NCI-H2227 treated with DMSO at 0.1 percent for 48 hours (cell line): ENCODE measurements at regions not wholly inside any gene's neighbourhood (a gene's known extent, or its start where the extent isn't known, plus 50 kb on each side); places are given as distances from the start of the nearest gene placed in this dataset.
"Not testable (repeated sequence)": the region's sequence is repeated elsewhere in the genome, so short reads cannot be mapped to it uniquely, and the experiment has no call there.

Experiments
- DNase-seq: peaks from one replicate; lab custom pipeline; 2025; lab: John Stamatoyannopoulos, UW

DNA sequence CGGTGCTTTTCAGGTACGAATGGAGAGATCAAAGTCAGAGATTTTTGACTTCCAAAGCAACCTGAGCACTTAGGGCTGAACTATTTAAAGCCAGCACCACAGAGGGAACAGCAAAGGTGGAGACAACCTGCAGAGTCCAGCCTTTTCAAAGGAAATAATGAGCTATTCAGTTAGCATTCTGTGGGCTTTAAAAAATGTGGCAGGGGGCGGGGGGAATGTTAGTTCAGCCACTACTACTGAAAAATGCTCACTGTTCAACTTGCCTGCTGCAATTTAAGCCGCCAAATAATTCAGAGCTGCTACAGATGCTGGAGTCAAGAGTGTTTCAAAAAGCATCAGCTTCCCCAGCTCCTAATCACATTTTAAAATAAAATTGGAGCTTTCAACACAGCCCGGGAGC lies 473.3 kb upstream of the PLXNA2 start:
- DNase-seq = no peak

DNA sequence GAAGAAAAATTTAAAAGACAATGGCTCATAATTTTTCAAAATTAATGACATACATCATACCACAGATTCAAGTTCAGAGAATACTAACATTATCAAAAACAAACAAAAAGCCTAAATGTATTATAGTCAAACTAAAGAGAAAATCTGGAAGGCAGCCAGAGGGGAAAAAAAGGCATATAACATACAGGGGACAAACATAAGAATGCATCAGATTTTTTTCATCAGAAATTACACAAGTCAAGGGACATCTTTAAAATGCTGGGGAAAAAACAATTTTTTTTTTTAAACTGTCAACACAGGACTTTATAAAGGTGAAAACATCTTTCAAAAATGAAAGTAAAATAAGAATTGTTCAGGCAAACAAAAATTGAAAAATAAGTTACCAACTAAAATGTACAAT lies 478.4 kb upstream of the PLXNA2 start:
- no peak for DNase-seq

- no peak for DNase-seq
Observed at GRCh38 chr1:208724079-208724478, 479.9 kb upstream of the PLXNA2 start.

DNA sequence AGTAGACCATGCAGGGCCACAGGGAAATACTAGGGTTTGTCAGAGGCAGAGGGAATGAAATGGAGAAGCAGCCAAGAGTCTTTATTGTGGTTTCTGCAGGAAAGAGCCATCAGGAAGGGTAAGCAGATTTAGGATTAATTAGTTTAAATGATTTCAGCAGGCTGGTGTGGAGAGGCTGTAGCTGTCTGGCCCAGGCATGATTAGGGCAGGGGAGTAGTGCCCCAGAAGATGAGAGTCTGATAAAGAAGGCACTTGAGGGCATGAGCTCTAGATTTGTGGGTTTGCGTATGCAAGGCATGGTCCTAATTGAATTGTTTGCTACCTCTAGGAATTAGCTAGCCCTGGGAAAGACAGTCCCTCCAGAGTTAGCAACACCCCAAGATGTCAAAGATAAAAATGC lies 484.6 kb upstream of the PLXNA2 start:
- DNase-seq = no peak

- no peak for DNase-seq
Observed at GRCh38 chr1:208731981-208732821, 488.0 kb upstream of the PLXNA2 start.

GRCh38 chr1:208737161-208737560 lies 493.0 kb upstream of the PLXNA2 start:
- no peak for DNase-seq

DNA sequence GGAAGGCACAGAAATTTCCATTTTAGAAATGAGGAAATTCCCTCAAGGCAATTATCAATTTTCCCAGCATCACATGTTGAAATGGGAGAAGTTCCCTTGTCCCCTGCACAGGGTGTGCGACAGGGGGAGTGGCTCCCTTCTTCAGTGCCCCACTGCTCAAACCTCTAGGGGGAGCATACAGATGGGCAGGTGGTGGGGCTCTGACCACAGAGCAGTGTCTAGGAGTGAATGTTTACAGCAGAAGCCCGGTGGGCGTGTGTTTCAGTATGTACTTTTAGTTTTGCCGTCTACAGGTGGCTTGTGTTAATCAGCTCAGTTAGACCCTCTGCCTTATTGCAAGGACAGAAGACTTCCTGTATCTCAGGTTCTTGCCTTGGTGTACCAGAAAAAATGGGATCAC lies 493.7 kb upstream of the PLXNA2 start:
- no peak for DNase-seq

GRCh38 chr1:208739636-208740035 lies 495.5 kb upstream of the PLXNA2 start:
- not testable (repeated sequence) for DNase-seq

DNA sequence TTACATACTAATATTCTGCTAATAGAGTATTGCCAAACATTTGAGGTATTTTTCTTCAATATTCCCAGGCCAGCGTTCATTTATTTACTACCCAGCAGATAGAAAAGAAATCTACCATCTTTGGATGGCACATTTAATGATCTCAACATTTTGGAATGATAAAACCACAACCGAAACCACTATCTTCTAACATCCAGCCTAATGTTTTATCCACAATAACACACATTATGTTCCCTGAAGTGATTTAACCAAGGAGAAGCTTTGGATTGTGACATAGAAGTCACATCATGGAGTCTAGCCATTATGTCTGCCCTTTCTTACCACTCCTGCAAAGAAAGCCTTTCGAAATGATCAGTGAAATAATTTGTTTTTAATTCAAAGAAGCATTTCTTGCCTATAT lies 497.1 kb upstream of the PLXNA2 start:
- no peak for DNase-seq

- no peak for DNase-seq
Observed at GRCh38 chr1:208743361-208743760, 499.2 kb upstream of the PLXNA2 start.

DNA sequence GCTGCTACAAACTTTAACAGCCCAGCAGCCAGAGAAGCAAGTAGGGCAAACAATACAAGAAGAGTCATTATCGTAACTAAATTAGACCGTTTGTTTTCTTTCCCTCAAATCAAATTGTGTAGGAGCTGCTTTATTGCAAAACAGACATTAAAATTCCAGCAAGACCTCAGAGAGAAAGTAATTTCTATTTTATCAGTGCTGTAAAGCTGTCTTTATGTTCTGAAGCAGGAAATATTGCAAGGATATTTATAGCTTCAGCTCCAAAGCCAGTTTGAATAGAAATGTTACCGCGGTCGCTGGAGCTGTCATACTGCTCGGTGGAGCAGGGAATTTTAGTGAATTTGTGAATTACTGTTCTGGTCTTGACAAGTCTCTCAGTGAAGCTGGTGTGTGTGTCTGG lies 503.8 kb upstream of the PLXNA2 start:
- DNase-seq = no peak

- no peak for DNase-seq
Observed at GRCh38 chr1:208748387-208749165, 504.4 kb upstream of the PLXNA2 start.

DNA sequence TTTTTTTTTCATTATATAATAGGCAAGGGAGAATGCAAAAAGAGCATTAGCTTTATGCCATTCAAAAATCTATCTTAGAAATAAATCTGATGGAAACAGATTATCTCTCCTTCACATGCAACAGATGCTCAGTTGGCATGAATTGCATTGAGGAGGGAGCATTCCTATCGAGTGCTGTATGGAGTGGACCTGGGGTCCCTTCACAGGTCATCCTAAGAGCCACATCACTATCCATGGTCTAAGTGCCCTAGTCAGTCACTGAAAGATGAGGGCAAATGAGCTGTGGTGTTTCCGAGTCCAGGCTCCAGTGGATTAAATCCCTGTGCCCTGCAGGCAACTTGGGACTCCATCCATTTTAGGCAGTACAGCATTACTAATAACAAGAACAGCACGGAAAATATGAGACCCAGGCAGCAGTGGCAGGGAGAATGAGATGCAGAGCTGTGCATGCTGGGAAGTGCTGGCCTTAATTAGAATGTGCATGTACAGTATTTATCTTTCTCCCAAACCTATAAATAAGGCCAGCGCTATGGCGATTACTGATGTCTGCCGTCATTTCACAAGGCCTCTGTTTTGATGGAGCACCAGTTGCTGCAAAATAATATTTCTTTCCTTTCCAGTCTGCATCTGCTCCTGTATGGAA lies 512.3 kb upstream of the PLXNA2 start:
- no peak for DNase-seq

DNA sequence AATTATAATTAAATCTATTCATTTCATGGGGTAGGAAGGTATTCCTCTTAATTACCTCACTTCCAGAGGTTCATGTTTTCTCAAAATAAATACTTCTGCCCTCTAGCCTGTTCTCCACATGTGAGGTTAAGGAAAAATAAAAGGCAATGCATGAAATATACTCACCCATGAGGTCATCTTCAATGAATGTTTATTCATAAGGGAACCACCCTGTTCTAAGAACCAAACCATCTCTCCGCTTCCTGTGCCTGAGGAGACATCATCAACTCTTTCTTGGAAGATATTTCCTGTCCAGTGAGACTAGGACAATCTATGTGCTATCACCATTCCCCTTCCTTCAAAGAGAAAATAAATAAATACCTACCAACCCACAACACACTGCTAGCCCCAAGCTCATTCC lies 513.7 kb upstream of the PLXNA2 start:
- DNase-seq = no peak

DNA sequence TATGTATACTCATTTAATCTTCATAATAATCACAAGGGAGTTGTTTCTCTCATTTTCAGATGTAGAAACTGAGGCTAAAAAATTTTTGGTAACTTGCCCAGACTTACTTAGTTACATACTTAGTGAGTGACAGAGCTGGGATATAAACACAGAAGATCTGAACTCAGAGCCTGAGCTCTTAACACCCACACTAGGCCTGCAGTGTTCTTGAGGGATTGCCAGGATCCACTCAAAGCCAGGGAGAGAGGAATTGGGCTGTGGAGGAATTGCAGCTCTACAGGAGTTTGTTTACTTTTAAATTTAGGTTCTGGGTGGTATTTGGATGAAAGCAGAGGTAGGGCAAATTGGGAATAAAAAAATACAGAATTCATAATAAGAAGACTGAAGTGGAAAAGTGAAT lies 515.1 kb upstream of the PLXNA2 start:
- no peak for DNase-seq

- DNase-seq = no peak
Observed at GRCh38 chr1:208763971-208764370, 519.8 kb upstream of the PLXNA2 start.

DNA sequence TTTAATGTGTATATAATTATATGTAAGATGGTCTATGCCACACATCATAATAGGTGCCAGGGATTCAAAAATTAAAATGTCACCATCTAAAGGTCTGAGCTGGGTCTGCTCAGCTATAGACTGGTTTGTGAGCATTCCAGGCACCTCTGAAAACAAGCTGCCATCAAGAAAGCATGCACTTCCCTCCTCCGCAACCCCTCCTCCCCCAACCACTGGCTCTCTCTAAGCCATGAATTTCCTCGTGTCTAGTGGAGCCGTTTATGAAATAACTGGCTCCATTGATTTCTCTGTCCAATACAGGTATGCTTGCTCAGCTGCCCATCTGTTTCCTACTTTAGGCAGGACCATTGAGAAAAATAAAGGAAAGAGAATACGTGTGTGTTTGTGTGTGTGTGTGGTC lies 522.6 kb upstream of the PLXNA2 start:
- peak; percentile 12 for DNase-seq

DNA sequence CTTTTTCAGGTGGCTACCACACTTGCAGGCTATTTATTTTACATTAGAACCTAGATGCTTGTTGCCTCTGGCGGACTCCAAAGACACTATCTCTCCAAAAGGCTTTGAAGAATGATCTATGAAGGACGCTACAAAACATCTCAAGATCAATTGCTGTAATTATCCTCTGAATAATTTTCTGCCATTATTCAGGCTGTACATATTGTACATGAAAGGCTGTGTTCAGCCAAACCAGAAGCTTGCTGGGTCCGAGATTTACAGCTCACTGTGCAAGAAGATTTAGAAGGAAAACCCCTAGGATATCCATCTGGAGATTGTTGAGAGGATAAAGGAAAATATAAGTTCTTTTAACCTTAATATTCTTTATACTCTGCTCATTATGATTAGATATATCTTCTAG lies 523.6 kb upstream of the PLXNA2 start:
- DNase-seq = peak; percentile 61

DNA sequence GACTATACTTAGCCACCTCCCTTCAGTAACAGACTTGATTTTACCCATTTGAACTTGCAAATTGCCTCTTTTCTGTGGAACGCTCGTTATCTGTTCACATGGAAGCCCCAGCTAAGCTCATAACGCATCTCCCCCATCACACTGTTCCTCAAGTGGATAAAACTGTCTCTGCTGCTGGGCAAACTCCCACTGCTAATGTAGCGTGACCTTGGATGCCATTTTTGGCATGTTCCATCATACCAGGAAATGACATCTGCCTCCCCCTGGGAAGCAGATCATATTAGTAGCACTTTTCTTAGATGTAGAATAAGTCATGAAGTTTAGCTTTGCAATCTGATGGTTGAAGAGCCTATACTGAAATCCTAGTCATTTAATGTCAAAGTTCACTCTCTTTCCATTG lies 528.7 kb upstream of the PLXNA2 start:
- no peak for DNase-seq

DNA sequence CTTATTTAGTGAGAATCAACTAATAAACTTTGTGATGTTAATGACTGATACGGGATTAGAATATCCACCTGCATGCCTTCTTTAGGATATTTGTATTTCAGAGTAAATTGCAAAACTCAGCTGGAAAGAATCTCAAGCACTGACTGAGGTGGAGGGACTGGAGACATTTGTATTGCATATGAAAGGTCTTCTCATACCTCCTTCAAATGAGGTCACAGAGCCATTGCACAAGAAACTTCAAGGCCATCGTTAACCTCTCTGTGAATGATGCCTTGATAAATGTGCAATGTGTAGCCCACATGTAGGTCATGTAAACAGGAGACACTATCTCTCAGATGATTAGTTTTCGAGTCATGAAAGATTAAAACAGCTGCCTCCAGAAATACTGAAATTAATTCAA lies 531.7 kb upstream of the PLXNA2 start:
- DNase-seq = no peak

DNA sequence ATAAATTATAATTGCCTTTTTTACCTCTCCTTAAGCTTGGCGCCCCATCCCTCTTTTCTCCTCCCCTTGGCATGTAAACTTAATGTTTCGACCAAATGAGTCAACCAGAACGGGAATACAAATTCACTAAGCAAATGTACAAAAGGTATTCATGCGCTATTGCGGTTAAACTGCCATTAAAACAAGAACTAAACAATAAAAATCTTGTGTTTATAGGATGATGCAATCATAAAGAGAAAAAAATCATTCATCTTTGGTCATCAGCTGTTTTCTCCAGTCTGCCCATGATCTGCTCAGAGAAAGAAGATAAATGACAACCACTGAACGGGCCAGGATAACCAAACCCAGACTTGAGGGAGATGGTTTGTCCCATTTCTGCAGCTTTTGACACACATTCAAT lies 534.2 kb upstream of the PLXNA2 start:
- no peak for DNase-seq

DNA sequence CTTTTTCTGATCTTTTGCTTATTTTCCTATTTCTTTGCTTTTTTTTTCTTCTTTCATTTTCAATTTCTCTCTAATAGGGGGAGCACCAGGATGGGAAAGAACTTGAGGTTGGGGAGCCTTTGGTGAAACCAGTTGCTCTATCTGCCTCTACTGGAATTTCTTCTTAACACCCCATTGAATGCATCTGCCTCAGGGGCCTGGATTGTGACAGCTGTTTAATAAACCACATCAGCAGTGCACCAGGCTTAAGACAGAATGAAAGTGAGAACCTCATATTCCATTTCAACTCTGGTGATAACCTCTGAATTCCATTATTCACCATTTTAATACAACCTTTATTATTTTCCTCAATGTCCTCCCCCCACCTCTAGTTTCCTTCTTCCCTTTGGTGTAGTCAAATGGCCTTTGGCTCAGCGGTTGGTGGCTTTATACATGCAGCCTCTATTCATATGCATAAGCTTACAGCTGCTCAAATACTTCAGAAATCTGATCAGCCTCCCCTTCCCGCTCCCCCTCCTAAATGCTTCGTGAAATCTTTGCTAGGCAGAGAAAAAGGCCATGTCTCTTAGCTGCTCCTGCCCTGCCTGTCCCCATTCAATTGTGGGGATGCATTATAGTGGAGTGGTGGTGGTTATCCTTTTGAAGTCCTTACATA lies 537.3 kb upstream of the PLXNA2 start:
- no peak for DNase-seq
